ENCODE measurements at regions not wholly inside any gene's neighbourhood (a gene's known extent, or its start where the extent isn't known, plus 50 kb on each side); places are given as distances from the start of the nearest gene placed in this dataset.
A peak's percentile ranks its signal among the peaks of the same experiment; 100 is the strongest.

DNA sequence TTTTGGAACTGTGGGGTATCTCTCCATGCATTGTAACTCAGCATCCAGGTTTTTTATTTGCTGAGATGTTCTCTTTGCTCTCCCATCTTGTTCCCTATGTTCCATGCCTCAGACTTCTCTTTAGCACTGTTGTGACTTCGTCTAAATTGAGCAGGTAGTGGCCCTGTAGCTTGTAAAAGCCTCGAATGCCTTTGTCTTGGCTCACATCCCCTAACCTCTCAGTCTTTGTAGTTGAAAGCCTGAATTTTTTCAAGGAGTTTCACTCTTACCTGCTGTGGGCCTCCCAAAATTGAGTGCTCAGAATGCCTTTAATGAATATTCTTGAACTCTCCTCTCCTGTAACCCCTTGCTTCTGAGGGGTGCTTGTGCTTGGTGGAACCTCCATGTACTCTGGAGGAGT, 1137.3 kb downstream of the REEP3 start:
- DNase-seq, result peak; percentile 42
- no peak overlapping the region for H3K27ac Mint-ChIP-seq
- Histone ChIP-seq H3K4me1 (ENCODE audit: control insufficient read depth, insufficient read depth, low read length) (no peaks in the 10 kb centered on the region), H3K27ac (ENCODE audit: low read depth, low read length) (no peak overlapping the region), H3K9ac (ENCODE audit: extremely low read depth, low read length, poor library complexity, severe bottlenecking) (no peak overlapping the region), H3K36me3 (ENCODE audit: control insufficient read depth, insufficient read depth, low read length) (no peaks in the 10 kb centered on the region), H3K27me3 (ENCODE audit: control insufficient read depth, insufficient read depth, low read length, poor library complexity, severe bottlenecking) (no peaks in the 10 kb centered on the region), H3K9me3 (ENCODE audit: control insufficient read depth, low read length) (no peaks in the 10 kb centered on the region), H3K4me3 (ENCODE audit: low read length) (no peak overlapping the region)
- H3K4me3 Mint-ChIP-seq, result no peak overlapping the region
- TF ChIP-seq, protein P1, sequence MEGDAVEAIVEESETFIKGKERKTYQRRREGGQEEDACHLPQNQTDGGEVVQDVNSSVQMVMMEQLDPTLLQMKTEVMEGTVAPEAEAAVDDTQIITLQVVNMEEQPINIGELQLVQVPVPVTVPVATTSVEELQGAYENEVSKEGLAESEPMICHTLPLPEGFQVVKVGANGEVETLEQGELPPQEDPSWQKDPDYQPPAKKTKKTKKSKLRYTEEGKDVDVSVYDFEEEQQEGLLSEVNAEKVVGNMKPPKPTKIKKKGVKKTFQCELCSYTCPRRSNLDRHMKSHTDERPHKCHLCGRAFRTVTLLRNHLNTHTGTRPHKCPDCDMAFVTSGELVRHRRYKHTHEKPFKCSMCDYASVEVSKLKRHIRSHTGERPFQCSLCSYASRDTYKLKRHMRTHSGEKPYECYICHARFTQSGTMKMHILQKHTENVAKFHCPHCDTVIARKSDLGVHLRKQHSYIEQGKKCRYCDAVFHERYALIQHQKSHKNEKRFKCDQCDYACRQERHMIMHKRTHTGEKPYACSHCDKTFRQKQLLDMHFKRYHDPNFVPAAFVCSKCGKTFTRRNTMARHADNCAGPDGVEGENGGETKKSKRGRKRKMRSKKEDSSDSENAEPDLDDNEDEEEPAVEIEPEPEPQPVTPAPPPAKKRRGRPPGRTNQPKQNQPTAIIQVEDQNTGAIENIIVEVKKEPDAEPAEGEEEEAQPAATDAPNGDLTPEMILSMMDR (conservative IDR thresholded peaks at IDR 0.05), result no peak
- H3K36me3 Mint-ChIP-seq (ENCODE audit: low read depth), result no peaks in the 10 kb centered on the region
- H3K27me3 Mint-ChIP-seq (ENCODE audit: insufficient read depth), result no peaks in the 10 kb centered on the region
- WGBS, 2 experiments (ENCODE audit: insufficient coverage in 1 of 2, insufficient read length in 1 of 2), result 75 to 83% methylated on average over 2 of the region's 2 CpGs
- H3K4me1 Mint-ChIP-seq, result no peaks in the 10 kb centered on the region
- no peaks in the 10 kb centered on the region for H3K9me3 Mint-ChIP-seq

DNA sequence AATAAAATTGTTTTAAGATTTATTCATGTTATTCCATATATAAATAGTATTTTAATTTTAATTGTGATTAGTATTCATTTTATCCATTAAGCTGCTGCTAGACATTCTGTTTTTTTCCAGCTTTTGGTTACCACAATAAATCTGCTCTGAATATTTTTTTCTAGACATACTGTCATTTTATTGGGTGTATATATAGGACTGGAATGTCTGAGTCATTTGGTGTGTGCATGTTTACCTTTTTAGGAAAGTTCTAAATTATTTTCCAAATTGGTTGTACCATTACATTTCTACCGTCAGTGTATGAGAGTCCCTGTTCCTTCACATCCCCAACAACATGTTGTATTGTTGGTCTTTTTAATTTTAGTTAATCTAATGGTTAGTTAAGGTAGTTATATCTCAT, 1138.1 kb downstream of the REEP3 start:
- H3K36me3 ChIP-seq (ENCODE audit: control insufficient read depth, insufficient read depth, low read length), result no peaks in the 10 kb centered on the region
- H3K27ac ChIP-seq (ENCODE audit: low read depth, low read length), result no peak overlapping the region
- TF ChIP-seq, protein P1 (conservative IDR thresholded peaks at IDR 0.05), result no peak
- no peak overlapping the region for H3K4me3 ChIP-seq (ENCODE audit: low read length)
- H3K27me3 ChIP-seq (ENCODE audit: control insufficient read depth, insufficient read depth, low read length, poor library complexity, severe bottlenecking), result no peaks in the 10 kb centered on the region
- no peak for DNase-seq
- WGBS, 2 experiments (ENCODE audit: insufficient coverage in 1 of 2, insufficient read length in 1 of 2), result 80 to 100% methylated on average over 1 of the region's 1 CpG
- H3K9ac ChIP-seq (ENCODE audit: extremely low read depth, low read length, poor library complexity, severe bottlenecking), result no peak overlapping the region
- H3K4me1 ChIP-seq (ENCODE audit: control insufficient read depth, insufficient read depth, low read length), result no peaks in the 10 kb centered on the region
- H3K27ac Mint-ChIP-seq, result no peak overlapping the region
- H3K27me3 Mint-ChIP-seq (ENCODE audit: insufficient read depth), result no peaks in the 10 kb centered on the region
- no peaks in the 10 kb centered on the region for H3K4me1 Mint-ChIP-seq
- no peaks in the 10 kb centered on the region for H3K9me3 Mint-ChIP-seq
- no peak overlapping the region for H3K4me3 Mint-ChIP-seq
- no peaks in the 10 kb centered on the region for H3K9me3 ChIP-seq (ENCODE audit: control insufficient read depth, low read length)
- H3K36me3 Mint-ChIP-seq (ENCODE audit: low read depth), result no peaks in the 10 kb centered on the region

DNA sequence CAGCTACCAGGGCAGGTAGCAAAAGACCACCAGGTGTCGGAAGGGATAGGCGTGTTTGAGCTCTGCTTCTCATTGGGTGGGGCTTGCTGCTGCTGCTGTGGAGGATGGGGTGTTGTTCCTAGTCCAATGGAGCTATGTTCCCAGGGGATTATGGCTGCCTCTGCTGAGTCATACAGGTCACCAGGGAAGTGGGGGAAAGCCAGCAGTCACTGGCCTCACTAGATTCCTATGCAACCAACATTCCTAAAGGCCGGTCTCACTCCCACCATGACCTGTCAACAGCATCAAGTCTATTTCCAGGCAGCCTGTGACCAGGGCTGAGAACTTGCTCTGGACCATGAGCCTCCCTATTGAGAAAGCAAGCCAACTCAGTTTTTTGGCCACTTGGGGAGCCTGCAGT, 1160.8 kb downstream of the REEP3 start:
- Histone ChIP-seq H3K9me3 (ENCODE audit: control insufficient read depth, low read length) (peaks cover 15% of the 10 kb centered on the region), H3K36me3 (ENCODE audit: control insufficient read depth, insufficient read depth, low read length) (no peaks in the 10 kb centered on the region), H3K27ac (ENCODE audit: low read depth, low read length) (no peak overlapping the region), H3K27me3 (ENCODE audit: control insufficient read depth, insufficient read depth, low read length, poor library complexity, severe bottlenecking) (no peaks in the 10 kb centered on the region), H3K4me1 (ENCODE audit: control insufficient read depth, insufficient read depth, low read length) (no peaks in the 10 kb centered on the region), H3K9ac (ENCODE audit: extremely low read depth, low read length, poor library complexity, severe bottlenecking) (no peak overlapping the region), H3K4me3 (ENCODE audit: low read length) (no peak overlapping the region)
- Mint-ChIP-seq H3K4me1 (no peaks in the 10 kb centered on the region), H3K27me3 (ENCODE audit: insufficient read depth) (no peaks in the 10 kb centered on the region), H3K4me3 (no peak overlapping the region), H3K36me3 (ENCODE audit: low read depth) (no peaks in the 10 kb centered on the region), H3K9me3 (peaks cover 11% of the 10 kb centered on the region), H3K27ac (no peak overlapping the region)
- 83 to 96% methylated on average over 1 to 3 of the region's 3 CpGs for WGBS, 2 experiments (ENCODE audit: insufficient coverage in 1 of 2, insufficient read length in 1 of 2)
- TF ChIP-seq, protein P1 (conservative IDR thresholded peaks at IDR 0.05), result peak; percentile 18
- peak; percentile 73 for DNase-seq
